Adrenal gland (tissue), 5 donors: ENCODE measurements at regions not wholly inside any gene's neighbourhood (a gene's known extent, or its start where the extent isn't known, plus 50 kb on each side); places are given as distances from the start of the nearest gene placed in this dataset.
"Not testable (repeated sequence)": the region's sequence is repeated elsewhere in the genome, so short reads cannot be mapped to it uniquely, and the experiment has no call there.

Source experiments
- POLR2A ChIP-seq, 2 donors: fragments of 450-650 bp; IDR thresholded peaks; one replicate each; pipeline ENCODE4 v1.6.1; 2017; ENCODE audit warnings: antibody characterized with exemption in 2 of 2, mild to moderate bottlenecking in 2 of 2, moderate library complexity in 1 of 2
- TF ChIP-seq, protein P1 (sequence below), 6 experiments: fragments of 450-650 bp in 4 of 6; fragments of 200-600 bp in 2 of 6; sonication (generic) in 1 of 6; IDR thresholded peaks; 1 replicate in 5 of 6; 2 replicates in 1 of 6; pipeline versions ENCODE4 v1.5.1 to v1.8.0; 2016 to 2021; ENCODE audit warnings: antibody characterized with exemption in 6 of 6, mild to moderate bottlenecking in 2 of 6, moderate library complexity in 1 of 6
- donor health status: DM: no; HTN: no; CAD: no.

DNA sequence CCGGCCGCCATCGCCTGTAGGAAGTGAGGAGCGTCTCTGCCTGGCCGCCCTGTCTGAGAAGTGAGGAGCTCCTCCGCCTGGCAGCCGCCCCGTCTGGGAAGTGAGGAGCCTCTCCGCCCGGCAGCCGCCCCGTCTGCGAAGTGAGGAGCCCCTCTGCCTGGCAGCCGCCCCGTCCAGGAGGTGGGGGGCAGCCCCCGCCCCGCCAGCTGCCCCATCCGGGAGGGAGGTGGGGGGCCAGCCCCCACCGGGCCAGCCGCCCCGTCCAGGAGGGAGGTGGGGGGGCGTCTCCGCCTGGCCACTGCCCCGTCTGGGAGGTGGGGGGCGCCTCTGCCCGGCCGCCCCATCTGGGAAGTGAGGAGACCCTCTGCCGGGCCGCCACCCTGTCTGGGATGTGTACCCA is 70.6 kb upstream of the HPF1 start:
- TF ChIP-seq, protein P1, sequence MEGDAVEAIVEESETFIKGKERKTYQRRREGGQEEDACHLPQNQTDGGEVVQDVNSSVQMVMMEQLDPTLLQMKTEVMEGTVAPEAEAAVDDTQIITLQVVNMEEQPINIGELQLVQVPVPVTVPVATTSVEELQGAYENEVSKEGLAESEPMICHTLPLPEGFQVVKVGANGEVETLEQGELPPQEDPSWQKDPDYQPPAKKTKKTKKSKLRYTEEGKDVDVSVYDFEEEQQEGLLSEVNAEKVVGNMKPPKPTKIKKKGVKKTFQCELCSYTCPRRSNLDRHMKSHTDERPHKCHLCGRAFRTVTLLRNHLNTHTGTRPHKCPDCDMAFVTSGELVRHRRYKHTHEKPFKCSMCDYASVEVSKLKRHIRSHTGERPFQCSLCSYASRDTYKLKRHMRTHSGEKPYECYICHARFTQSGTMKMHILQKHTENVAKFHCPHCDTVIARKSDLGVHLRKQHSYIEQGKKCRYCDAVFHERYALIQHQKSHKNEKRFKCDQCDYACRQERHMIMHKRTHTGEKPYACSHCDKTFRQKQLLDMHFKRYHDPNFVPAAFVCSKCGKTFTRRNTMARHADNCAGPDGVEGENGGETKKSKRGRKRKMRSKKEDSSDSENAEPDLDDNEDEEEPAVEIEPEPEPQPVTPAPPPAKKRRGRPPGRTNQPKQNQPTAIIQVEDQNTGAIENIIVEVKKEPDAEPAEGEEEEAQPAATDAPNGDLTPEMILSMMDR (IDR thresholded peaks at IDR 0.05), result not testable (repeated sequence)
- not testable (repeated sequence) for TF ChIP-seq POLR2A (IDR thresholded peaks at IDR 0.05)
